ENCODE measurements at regions not wholly inside any gene's neighbourhood (a gene's known extent, or its start where the extent isn't known, plus 50 kb on each side); places are given as distances from the start of the nearest gene placed in this dataset.

- no peak for TF ChIP-seq EZH2 (IDR thresholded peaks at IDR 0.05; ENCODE audit: low read depth)
- no peak for TF ChIP-seq CTCF (conservative IDR thresholded peaks at IDR 0.05)
These were observed 486.3 kb downstream of the SHQ1 start for GRCh38 chr3:72361990-72362389.
